Upper lobe of left lung (tissue), 4 donors: ENCODE measurements at regions not wholly inside any gene's neighbourhood (a gene's known extent, or its start where the extent isn't known, plus 50 kb on each side); places are given as distances from the start of the nearest gene placed in this dataset.

Source experiments
- POLR2A ChIP-seq, 4 donors: fragments of 450-650 bp; IDR thresholded peaks; one replicate each; pipeline ENCODE4 v1.5.1; 2016 to 2017; ENCODE audit warnings: antibody characterized with exemption in 4 of 4, mild to moderate bottlenecking in 2 of 4
- POLR2AphosphoS5 ChIP-seq, 2 donors: sonication (generic); formaldehyde crosslinking; IDR thresholded peaks; one replicate each; pipeline ENCODE4 v1.5.1; 2017; ENCODE audit warnings: antibody characterized with exemption in 2 of 2
- TF ChIP-seq, protein P1 (sequence below), 6 experiments: fragments of 450-650 bp in 4 of 6; fragments of 200-600 bp in 2 of 6; sonication (generic) in 2 of 6; IDR thresholded peaks; one replicate each; pipeline ENCODE4 v1.5.1; 2016 to 2019; ENCODE audit warnings: antibody characterized with exemption in 6 of 6

DNA sequence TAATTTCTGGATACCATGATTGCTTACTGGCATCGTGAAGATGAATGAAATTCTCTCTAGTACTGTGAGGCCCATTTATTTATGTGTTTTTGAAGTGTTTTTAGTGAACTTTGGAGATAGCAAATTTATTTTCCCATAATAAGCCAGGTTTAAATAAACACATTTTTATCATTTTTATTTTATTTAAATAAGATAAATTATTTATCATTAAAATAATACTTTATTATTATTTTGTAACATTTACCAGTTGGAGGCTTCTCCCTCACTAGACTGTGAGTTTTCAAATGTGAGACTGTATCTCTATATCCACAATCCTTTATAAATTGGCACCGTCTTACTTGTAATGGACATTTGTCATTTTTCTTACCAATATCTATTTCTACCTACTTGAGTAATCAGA lies 351.7 kb downstream of the METTL15 start:
- TF ChIP-seq, protein P1, sequence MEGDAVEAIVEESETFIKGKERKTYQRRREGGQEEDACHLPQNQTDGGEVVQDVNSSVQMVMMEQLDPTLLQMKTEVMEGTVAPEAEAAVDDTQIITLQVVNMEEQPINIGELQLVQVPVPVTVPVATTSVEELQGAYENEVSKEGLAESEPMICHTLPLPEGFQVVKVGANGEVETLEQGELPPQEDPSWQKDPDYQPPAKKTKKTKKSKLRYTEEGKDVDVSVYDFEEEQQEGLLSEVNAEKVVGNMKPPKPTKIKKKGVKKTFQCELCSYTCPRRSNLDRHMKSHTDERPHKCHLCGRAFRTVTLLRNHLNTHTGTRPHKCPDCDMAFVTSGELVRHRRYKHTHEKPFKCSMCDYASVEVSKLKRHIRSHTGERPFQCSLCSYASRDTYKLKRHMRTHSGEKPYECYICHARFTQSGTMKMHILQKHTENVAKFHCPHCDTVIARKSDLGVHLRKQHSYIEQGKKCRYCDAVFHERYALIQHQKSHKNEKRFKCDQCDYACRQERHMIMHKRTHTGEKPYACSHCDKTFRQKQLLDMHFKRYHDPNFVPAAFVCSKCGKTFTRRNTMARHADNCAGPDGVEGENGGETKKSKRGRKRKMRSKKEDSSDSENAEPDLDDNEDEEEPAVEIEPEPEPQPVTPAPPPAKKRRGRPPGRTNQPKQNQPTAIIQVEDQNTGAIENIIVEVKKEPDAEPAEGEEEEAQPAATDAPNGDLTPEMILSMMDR (IDR thresholded peaks at IDR 0.05): no peak
- TF ChIP-seq POLR2A (IDR thresholded peaks at IDR 0.05) (no peak), POLR2AphosphoS5 (IDR thresholded peaks at IDR 0.05) (no peak)
